PFSK-1 (cell line): ENCODE measurements at regions not wholly inside any gene's neighbourhood (a gene's known extent, or its start where the extent isn't known, plus 50 kb on each side); places are given as distances from the start of the nearest gene placed in this dataset.

Experiments
- FOXP2 ChIP-seq: optimal IDR thresholded peaks from 2 replicates; pipeline ENCODE3; 2011; ENCODE audit warnings: borderline replicate concordance, control low read depth, inconsistent platforms; ENCODE audit not compliant: insufficient read depth; ENCODE audit errors: extremely low read length, extremely low read depth
- POLR2AphosphoS5 ChIP-seq: IDR thresholded peaks from 2 replicates; pipeline ENCODE4 v1.6.1; 2012; ENCODE audit warnings: low read depth, mild to moderate bottlenecking, control low read depth, low read length, moderate library complexity
- REST ChIP-seq, 2 experiments: IDR thresholded peaks; 2 replicates each; pipeline versions ENCODE4 v1.6.1 to v1.8.0; 2011 to 2012; ENCODE audit warnings: low read depth in 2 of 2, low read length in 2 of 2, control low read depth in 1 of 2, inconsistent platforms in 1 of 2, mild to moderate bottlenecking in 1 of 2, moderate library complexity in 1 of 2; ENCODE audit not compliant: insufficient read depth in 1 of 2
- SIN3A ChIP-seq: IDR thresholded peaks from 2 replicates; pipeline ENCODE4 v1.6.1; 2012; ENCODE audit warnings: mild to moderate bottlenecking, low read length, moderate library complexity, borderline replicate concordance; ENCODE audit not compliant: insufficient read depth
- TAF1 ChIP-seq: IDR thresholded peaks from 2 replicates; pipeline ENCODE4 v1.6.1; 2012; ENCODE audit warnings: low read length, control low read depth, borderline replicate concordance; ENCODE audit not compliant: insufficient read depth

- TF ChIP-seq TAF1 (no peak), FOXP2 (no peak)
Measured at GRCh38 chr2:104749856-104750460, 104.0 kb upstream of the POU3F3 start.

GRCh38 chr2:104752504-104752903, 101.4 kb upstream of the POU3F3 start:
- no peak for TF ChIP-seq TAF1
- no peak for TF ChIP-seq REST (IDR thresholded peaks at IDR 0.05; ENCODE audit: insufficient read depth in 1 of 2, low read depth in 2 of 2, low read length in 2 of 2)
- TF ChIP-seq FOXP2, result no peak
- TF ChIP-seq SIN3A, result no peak
- no peak for TF ChIP-seq POLR2AphosphoS5

- TF ChIP-seq REST (IDR thresholded peaks at IDR 0.05; ENCODE audit: insufficient read depth in 1 of 2, low read depth in 2 of 2, low read length in 2 of 2), result no peak
- no peak; the same call in 1 of the 2 replicates for TF ChIP-seq POLR2AphosphoS5
- no peak for TF ChIP-seq TAF1
- TF ChIP-seq SIN3A, result no peak
- no peak for TF ChIP-seq FOXP2
Measured at GRCh38 chr2:104755026-104755878, 98.7 kb upstream of the POU3F3 start.

GRCh38 chr2:104756118-104756517, 97.8 kb upstream of the POU3F3 start:
- TF ChIP-seq FOXP2 (no peak), POLR2AphosphoS5 (0 out of 2 replicates have a peak, but pooled peaks have one; percentile 65), REST (IDR thresholded peaks at IDR 0.05; ENCODE audit: insufficient read depth in 1 of 2, low read depth in 2 of 2, low read length in 2 of 2) (no peak), SIN3A (no peak), TAF1 (no peak)

- no peak for TF ChIP-seq POLR2AphosphoS5
Measured at GRCh38 chr2:104757056-104757455, 96.9 kb upstream of the POU3F3 start.

- TF ChIP-seq FOXP2 (peak; percentile 24), TAF1 (no peak)
Measured at GRCh38 chr2:104758199-104758620, 95.7 kb upstream of the POU3F3 start.
